Breast epithelium (tissue), 4 donors: ENCODE measurements at regions not wholly inside any gene's neighbourhood (a gene's known extent, or its start where the extent isn't known, plus 50 kb on each side); places are given as distances from the start of the nearest gene placed in this dataset.

Experiments used
- DNase-seq, 2 donors: peaks; one replicate each; pipeline ENCODE4 v3.0.0-alpha.2; 2019; ENCODE audit warnings: low spot score in 2 of 2
- H3K27ac ChIP-seq, 2 donors: fragments of 200-600 bp; sonication (generic) in 1 of 2; one replicate each; pipeline ENCODE4 v1.5.1; 2016 to 2019; ENCODE audit warnings: mild to moderate bottlenecking in 1 of 2
- H3K27me3 ChIP-seq, 2 donors: fragments of 200-600 bp; sonication (generic) in 1 of 2; one replicate each; pipeline versions ENCODE4 v1.5.1 to v1.6.0; 2017 to 2019; ENCODE audit warnings: control low read depth in 1 of 2, mild to moderate bottlenecking in 1 of 2
- H3K36me3 ChIP-seq: fragments of 200-600 bp; one replicate; pipeline ENCODE4 v1.5.1; 2019
- H3K4me1 ChIP-seq, 2 donors: fragments of 200-600 bp; sonication (generic); one replicate each; pipeline ENCODE4 v1.5.1; 2016 to 2019; ENCODE audit warnings: control low read depth in 1 of 2
- H3K4me3 ChIP-seq, 3 donors: fragments of 200-600 bp; sonication (generic); 1 replicate in 2 of 3; 2 replicates in 1 of 3; pipeline ENCODE4 v1.5.1; 2016 to 2019; ENCODE audit warnings: mild to moderate bottlenecking in 3 of 3, moderate library complexity in 2 of 3
- H3K9me3 ChIP-seq, 2 donors: fragments of 200-600 bp; sonication (generic) in 1 of 2; one replicate each; pipeline ENCODE4 v1.5.1; 2016 to 2019; ENCODE audit warnings: control low read depth in 1 of 2
- CTCF ChIP-seq, 3 donors: fragments of 450-650 bp; IDR thresholded peaks; one replicate each; pipeline ENCODE4 v1.5.1; 2016 to 2017; ENCODE audit warnings: antibody characterized with exemption in 3 of 3, mild to moderate bottlenecking in 3 of 3, moderate library complexity in 3 of 3
- POLR2A ChIP-seq: fragments of 450-650 bp; IDR thresholded peaks from one replicate; pipeline ENCODE4 v1.6.1; 2016; ENCODE audit warnings: antibody characterized with exemption, mild to moderate bottlenecking, moderate library complexity
- POLR2AphosphoS5 ChIP-seq, 3 donors: sonication (generic); formaldehyde crosslinking; IDR thresholded peaks; one replicate each; pipeline ENCODE4 v1.6.1; 2017; ENCODE audit warnings: antibody characterized with exemption in 3 of 3
- intact Hi-C: fragments of 100-400 bp; cut with DNase I; formaldehyde crosslinking; loops from one replicate; pipeline ENCODE4 v1.15.1; 2023; ENCODE audit warnings: low total_unique reads

DNA sequence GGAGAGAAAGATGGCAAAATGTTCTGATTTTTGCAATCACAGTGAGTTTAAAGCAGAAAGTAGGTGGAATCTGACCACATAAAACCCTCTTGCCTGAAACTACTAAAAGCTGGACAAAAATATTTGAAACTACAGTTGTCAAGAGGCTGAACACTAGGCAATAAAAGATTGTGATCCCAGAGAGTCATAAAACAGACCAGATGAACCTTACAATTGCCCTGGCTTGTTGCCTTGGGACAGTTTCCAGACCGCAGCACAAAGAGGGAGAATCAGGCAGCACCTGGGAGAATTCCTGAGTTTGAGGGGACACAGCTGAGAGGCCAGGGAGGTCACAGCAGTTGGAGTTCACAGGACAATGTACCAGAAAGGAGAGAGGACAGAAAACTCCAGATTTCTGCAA, 107.3 kb upstream of the NANOS1 start:
- H3K36me3 ChIP-seq = no peaks in the 10 kb centered on the region
- intact Hi-C loops = no loop called here
- H3K27me3 ChIP-seq = no peaks in the 10 kb centered on the region
- H3K4me1 ChIP-seq = no peaks in the 10 kb centered on the region
- TF ChIP-seq POLR2A = no peak
- TF ChIP-seq POLR2AphosphoS5 (IDR thresholded peaks at IDR 0.05) = no peak
- no peak for TF ChIP-seq CTCF (IDR thresholded peaks at IDR 0.05)
- DNase-seq = no peak
- H3K9me3 ChIP-seq = no peaks in the 10 kb centered on the region
- H3K27ac ChIP-seq = no peak overlapping the region
- no peak overlapping the region for H3K4me3 ChIP-seq

- intact Hi-C loops = no loop called here
- no peak overlapping the region for H3K27ac ChIP-seq
- no peak for TF ChIP-seq POLR2AphosphoS5 (IDR thresholded peaks at IDR 0.05)
- H3K36me3 ChIP-seq = no peaks in the 10 kb centered on the region
- H3K9me3 ChIP-seq = no peaks in the 10 kb centered on the region
- no peak for DNase-seq
- no peaks in the 10 kb centered on the region for H3K27me3 ChIP-seq
- no peaks in the 10 kb centered on the region for H3K4me1 ChIP-seq
- H3K4me3 ChIP-seq = no peak overlapping the region
These were observed 106.5 kb upstream of the NANOS1 start for GRCh38 chr10:118922972-118923371.

- H3K27me3 ChIP-seq = no peaks in the 10 kb centered on the region
- no peak overlapping the region for H3K4me3 ChIP-seq
- no peak for DNase-seq
- intact Hi-C loops = no loop called here
- H3K36me3 ChIP-seq = no peaks in the 10 kb centered on the region
- TF ChIP-seq POLR2A = no peak
- no peak for TF ChIP-seq CTCF (IDR thresholded peaks at IDR 0.05)
- no peak for TF ChIP-seq POLR2AphosphoS5 (IDR thresholded peaks at IDR 0.05)
- no peak overlapping the region for H3K27ac ChIP-seq
- H3K4me1 ChIP-seq = no peaks in the 10 kb centered on the region
- H3K9me3 ChIP-seq = peaks cover 0 to 6% of the 10 kb centered on the region in 2 donors
These were observed 105.0 kb upstream of the NANOS1 start for GRCh38 chr10:118924493-118924892.

- intact Hi-C loops = no loop called here
- H3K27me3 ChIP-seq = no peaks in the 10 kb centered on the region
- no peak overlapping the region for H3K4me3 ChIP-seq
- no peak for DNase-seq
- peaks cover 5 to 6% of the 10 kb centered on the region in 2 donors for H3K9me3 ChIP-seq
- H3K4me1 ChIP-seq = no peaks in the 10 kb centered on the region
- no peak overlapping the region for H3K27ac ChIP-seq
- no peaks in the 10 kb centered on the region for H3K36me3 ChIP-seq
- TF ChIP-seq CTCF (IDR thresholded peaks at IDR 0.05) (no peak), POLR2A (no peak), POLR2AphosphoS5 (IDR thresholded peaks at IDR 0.05) (no peak)
These were observed 104.0 kb upstream of the NANOS1 start for GRCh38 chr10:118925404-118926071.

GRCh38 chr10:118926072-118926417, 103.5 kb upstream of the NANOS1 start:
- no peak for DNase-seq
- Histone ChIP-seq H3K36me3 (no peaks in the 10 kb centered on the region), H3K4me1 (no peaks in the 10 kb centered on the region), H3K9me3 (peaks cover 6 to 10% of the 10 kb centered on the region in 2 donors), H3K27ac (no peak overlapping the region), H3K4me3 (no peak overlapping the region), H3K27me3 (no peaks in the 10 kb centered on the region)
- TF ChIP-seq POLR2A (no peak), CTCF (IDR thresholded peaks at IDR 0.05) (no peak), POLR2AphosphoS5 (IDR thresholded peaks at IDR 0.05) (no peak)
- intact Hi-C loops = no loop called here

- intact Hi-C loops = no loop called here
- DNase-seq = no peak
- Histone ChIP-seq H3K4me1 (no peaks in the 10 kb centered on the region), H3K27ac (no peak overlapping the region), H3K27me3 (no peaks in the 10 kb centered on the region), H3K4me3 (no peak overlapping the region), H3K9me3 (peaks cover 6 to 13% of the 10 kb centered on the region in 2 donors), H3K36me3 (no peaks in the 10 kb centered on the region)
- TF ChIP-seq POLR2A (no peak), POLR2AphosphoS5 (IDR thresholded peaks at IDR 0.05) (no peak), CTCF (IDR thresholded peaks at IDR 0.05) (no peak)
These were observed 103.1 kb upstream of the NANOS1 start for GRCh38 chr10:118926441-118926840.
